Gastrocnemius medialis (tissue), 4 donors: ENCODE measurements at regions not wholly inside any gene's neighbourhood (a gene's known extent, or its start where the extent isn't known, plus 50 kb on each side); places are given as distances from the start of the nearest gene placed in this dataset.

Source experiments
- POLR2A ChIP-seq, 2 donors: fragments of 450-650 bp; IDR thresholded peaks; one replicate each; pipeline ENCODE4 v1.6.1; 2017; ENCODE audit warnings: antibody characterized with exemption in 2 of 2, mild to moderate bottlenecking in 2 of 2, moderate library complexity in 2 of 2
- TF ChIP-seq, protein P1 (sequence below), 5 experiments: fragments of 450-650 bp in 3 of 5; fragments of 200-600 bp in 2 of 5; sonication (generic) in 2 of 5; IDR thresholded peaks in 4 of 5; conservative IDR thresholded peaks in 1 of 5; 1 replicate in 4 of 5; 2 replicates in 1 of 5; pipeline ENCODE4 v1.5.1; 2016 to 2019; ENCODE audit warnings: antibody characterized with exemption in 5 of 5, mild to moderate bottlenecking in 3 of 5, moderate library complexity in 3 of 5

DNA sequence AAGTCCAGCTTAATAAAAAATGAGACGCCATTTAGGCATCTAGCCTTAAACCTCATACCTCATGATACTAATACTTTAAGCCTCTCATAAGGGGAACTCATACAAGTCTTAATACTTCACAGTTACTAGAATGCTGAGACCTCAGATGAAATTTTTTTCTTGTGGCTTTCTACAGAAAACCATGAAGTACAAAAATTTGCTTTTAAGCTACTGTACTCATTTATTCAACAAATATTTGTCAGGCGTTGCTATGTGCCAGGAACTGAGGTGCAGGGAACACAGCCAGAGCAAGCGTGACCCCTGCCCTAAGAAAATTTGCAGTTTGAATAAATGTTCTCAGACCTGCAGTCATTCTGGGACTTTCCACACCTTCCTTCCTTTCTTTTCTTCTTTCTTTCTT is 150.6 kb downstream of the MRPL39 start:
- TF ChIP-seq, protein P1, sequence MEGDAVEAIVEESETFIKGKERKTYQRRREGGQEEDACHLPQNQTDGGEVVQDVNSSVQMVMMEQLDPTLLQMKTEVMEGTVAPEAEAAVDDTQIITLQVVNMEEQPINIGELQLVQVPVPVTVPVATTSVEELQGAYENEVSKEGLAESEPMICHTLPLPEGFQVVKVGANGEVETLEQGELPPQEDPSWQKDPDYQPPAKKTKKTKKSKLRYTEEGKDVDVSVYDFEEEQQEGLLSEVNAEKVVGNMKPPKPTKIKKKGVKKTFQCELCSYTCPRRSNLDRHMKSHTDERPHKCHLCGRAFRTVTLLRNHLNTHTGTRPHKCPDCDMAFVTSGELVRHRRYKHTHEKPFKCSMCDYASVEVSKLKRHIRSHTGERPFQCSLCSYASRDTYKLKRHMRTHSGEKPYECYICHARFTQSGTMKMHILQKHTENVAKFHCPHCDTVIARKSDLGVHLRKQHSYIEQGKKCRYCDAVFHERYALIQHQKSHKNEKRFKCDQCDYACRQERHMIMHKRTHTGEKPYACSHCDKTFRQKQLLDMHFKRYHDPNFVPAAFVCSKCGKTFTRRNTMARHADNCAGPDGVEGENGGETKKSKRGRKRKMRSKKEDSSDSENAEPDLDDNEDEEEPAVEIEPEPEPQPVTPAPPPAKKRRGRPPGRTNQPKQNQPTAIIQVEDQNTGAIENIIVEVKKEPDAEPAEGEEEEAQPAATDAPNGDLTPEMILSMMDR (IDR thresholded peaks at IDR 0.05 in 4 of 5, conservative IDR thresholded peaks at IDR 0.05 in 1 of 5), result no peak
- TF ChIP-seq POLR2A (IDR thresholded peaks at IDR 0.05), result no peak
